SK-N-MC (cell line): ENCODE measurements at regions not wholly inside any gene's neighbourhood (a gene's known extent, or its start where the extent isn't known, plus 50 kb on each side); places are given as distances from the start of the nearest gene placed in this dataset.

Source experiments
- EZH2 ChIP-seq: fragments of 200-600 bp; sonication (generic); IDR thresholded peaks from one replicate; pipeline ENCODE4 v1.6.1; 2017; ENCODE audit warnings: antibody characterized with exemption
- FOXP2 ChIP-seq: optimal IDR thresholded peaks from 2 replicates; pipeline ENCODE3; 2011; ENCODE audit warnings: mild to moderate bottlenecking, moderate library complexity; ENCODE audit not compliant: insufficient read depth; ENCODE audit errors: extremely low read length, control extremely low read depth
- POLR2AphosphoS5 ChIP-seq: IDR thresholded peaks from 2 replicates; pipeline ENCODE4 v1.6.1; 2012; ENCODE audit warnings: mild to moderate bottlenecking, low read depth, low read length, borderline replicate concordance

DNA sequence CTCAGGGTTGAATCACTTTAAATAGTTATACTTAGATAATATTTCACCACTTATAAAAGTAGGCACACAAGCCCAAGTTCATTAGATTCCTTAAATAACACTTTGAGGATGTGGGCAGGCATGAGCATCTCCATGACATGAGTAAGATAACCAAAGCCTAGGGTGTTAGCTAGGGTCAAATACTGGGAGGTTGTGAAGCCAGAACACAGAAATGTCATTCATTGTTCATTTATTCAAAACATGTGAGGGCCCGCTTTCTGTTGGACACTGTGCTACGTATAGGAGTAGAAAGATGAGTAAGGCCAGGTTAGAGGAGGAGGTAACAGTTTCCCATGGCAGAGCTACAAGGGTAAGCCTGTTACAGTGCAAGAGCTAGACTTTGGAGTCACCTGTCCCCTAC, 93.5 kb upstream of the NEDD4L start:
- TF ChIP-seq POLR2AphosphoS5 (no peak), EZH2 (no peak), FOXP2 (no peak)
